ENCODE measurements at regions not wholly inside any gene's neighbourhood (a gene's known extent, or its start where the extent isn't known, plus 50 kb on each side); places are given as distances from the start of the nearest gene placed in this dataset.

GRCh38 chr14:95452176-95452892 lies 64.1 kb downstream of the SYNE3 start (continued):
- TF ChIP-seq ZNF280B (CRISPR knock-in tag; IDR thresholded peaks at IDR 0.05; ENCODE audit: borderline replicate concordance) = no peak
- TF ChIP-seq CBX1 (IDR thresholded peaks at IDR 0.05; ENCODE audit: low read depth) = no peak
- no peak for TF ChIP-seq ZNF691 (CRISPR knock-in tag; IDR thresholded peaks at IDR 0.05; ENCODE audit: borderline replicate concordance, low read depth)
- no peak for TF ChIP-seq TFAP4 (IDR thresholded peaks at IDR 0.05; ENCODE audit: borderline replicate concordance, low read depth)
- TF ChIP-seq ZBTB33 (CRISPR knock-in tag; IDR thresholded peaks at IDR 0.05) = no peak; the same call in 1 of the 2 replicates
- TF ChIP-seq, protein P1, sequence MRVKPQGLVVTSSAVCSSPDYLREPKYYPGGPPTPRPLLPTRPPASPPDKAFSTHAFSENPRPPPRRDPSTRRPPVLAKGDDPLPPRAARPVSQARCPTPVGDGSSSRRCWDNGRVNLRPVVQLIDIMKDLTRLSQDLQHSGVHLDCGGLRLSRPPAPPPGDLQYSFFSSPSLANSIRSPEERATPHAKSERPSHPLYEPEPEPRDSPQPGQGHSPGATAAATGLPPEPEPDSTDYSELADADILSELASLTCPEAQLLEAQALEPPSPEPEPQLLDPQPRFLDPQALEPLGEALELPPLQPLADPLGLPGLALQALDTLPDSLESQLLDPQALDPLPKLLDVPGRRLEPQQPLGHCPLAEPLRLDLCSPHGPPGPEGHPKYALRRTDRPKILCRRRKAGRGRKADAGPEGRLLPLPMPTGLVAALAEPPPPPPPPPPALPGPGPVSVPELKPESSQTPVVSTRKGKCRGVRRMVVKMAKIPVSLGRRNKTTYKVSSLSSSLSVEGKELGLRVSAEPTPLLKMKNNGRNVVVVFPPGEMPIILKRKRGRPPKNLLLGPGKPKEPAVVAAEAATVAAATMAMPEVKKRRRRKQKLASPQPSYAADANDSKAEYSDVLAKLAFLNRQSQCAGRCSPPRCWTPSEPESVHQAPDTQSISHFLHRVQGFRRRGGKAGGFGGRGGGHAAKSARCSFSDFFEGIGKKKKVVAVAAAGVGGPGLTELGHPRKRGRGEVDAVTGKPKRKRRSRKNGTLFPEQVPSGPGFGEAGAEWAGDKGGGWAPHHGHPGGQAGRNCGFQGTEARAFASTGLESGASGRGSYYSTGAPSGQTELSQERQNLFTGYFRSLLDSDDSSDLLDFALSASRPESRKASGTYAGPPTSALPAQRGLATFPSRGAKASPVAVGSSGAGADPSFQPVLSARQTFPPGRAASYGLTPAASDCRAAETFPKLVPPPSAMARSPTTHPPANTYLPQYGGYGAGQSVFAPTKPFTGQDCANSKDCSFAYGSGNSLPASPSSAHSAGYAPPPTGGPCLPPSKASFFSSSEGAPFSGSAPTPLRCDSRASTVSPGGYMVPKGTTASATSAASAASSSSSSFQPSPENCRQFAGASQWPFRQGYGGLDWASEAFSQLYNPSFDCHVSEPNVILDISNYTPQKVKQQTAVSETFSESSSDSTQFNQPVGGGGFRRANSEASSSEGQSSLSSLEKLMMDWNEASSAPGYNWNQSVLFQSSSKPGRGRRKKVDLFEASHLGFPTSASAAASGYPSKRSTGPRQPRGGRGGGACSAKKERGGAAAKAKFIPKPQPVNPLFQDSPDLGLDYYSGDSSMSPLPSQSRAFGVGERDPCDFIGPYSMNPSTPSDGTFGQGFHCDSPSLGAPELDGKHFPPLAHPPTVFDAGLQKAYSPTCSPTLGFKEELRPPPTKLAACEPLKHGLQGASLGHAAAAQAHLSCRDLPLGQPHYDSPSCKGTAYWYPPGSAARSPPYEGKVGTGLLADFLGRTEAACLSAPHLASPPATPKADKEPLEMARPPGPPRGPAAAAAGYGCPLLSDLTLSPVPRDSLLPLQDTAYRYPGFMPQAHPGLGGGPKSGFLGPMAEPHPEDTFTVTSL (CRISPR knock-in tag; IDR thresholded peaks at IDR 0.05; ENCODE audit: borderline replicate concordance) = no peak
- TF ChIP-seq ZNF543 (CRISPR knock-in tag; IDR thresholded peaks at IDR 0.05) = no peak
- TF ChIP-seq SRY (CRISPR knock-in tag; IDR thresholded peaks at IDR 0.05) = no peak
- TF ChIP-seq KMT2B (CRISPR knock-in tag; IDR thresholded peaks at IDR 0.05) = no peak
- peak; percentile 64; the same call in 1 of the 2 replicates for TF ChIP-seq ZNF772 (CRISPR knock-in tag; IDR thresholded peaks at IDR 0.05)
- TF ChIP-seq DNMT1 (CRISPR knock-in tag; IDR thresholded peaks at IDR 0.05) = no peak
- TF ChIP-seq, protein P2, sequence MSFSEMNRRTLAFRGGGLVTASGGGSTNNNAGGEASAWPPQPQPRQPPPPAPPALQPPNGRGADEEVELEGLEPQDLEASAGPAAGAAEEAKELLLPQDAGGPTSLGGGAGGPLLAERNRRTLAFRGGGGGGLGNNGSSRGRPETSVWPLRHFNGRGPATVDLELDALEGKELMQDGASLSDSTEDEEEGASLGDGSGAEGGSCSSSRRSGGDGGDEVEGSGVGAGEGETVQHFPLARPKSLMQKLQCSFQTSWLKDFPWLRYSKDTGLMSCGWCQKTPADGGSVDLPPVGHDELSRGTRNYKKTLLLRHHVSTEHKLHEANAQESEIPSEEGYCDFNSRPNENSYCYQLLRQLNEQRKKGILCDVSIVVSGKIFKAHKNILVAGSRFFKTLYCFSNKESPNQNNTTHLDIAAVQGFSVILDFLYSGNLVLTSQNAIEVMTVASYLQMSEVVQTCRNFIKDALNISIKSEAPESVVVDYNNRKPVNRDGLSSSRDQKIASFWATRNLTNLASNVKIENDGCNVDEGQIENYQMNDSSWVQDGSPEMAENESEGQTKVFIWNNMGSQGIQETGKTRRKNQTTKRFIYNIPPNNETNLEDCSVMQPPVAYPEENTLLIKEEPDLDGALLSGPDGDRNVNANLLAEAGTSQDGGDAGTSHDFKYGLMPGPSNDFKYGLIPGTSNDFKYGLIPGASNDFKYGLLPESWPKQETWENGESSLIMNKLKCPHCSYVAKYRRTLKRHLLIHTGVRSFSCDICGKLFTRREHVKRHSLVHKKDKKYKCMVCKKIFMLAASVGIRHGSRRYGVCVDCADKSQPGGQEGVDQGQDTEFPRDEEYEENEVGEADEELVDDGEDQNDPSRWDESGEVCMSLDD (CRISPR knock-in tag; IDR thresholded peaks at IDR 0.05; ENCODE audit: borderline replicate concordance) = no peak
- no peak for TF ChIP-seq RBAK (CRISPR knock-in tag; IDR thresholded peaks at IDR 0.05)

Measured in HepG2 (cell line).